ENCODE measurements at regions not wholly inside any gene's neighbourhood (a gene's known extent, or its start where the extent isn't known, plus 50 kb on each side); places are given as distances from the start of the nearest gene placed in this dataset.

DNA sequence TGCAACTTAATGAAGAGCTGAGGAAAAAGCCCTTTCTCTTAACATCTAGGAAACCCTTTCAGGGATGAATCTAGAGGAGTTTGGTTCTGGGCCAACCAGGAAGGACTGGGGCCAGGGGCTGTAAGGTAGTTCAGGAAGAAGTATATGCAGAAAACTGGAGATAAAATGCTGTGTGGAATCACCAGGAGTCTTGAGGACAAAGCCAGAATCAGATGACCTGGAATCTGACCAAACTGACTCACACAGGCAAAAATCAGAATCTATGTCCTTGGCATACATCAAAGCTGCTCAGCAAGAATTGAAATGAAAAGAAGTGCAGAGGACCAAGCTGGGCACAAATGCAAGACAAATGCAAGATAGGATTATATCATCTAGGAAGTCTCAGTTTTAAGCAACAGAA lies 59.4 kb upstream of the ATP2C1 start:
- H3K27ac Mint-ChIP-seq = no peak overlapping the region; a peak in 1 of 7 replicates
- H3K36me3 Mint-ChIP-seq (ENCODE audit: insufficient read depth in 1 of 3, low read depth in 3 of 3) = no peaks in the 10 kb centered on the region
- H3K27me3 Mint-ChIP-seq (ENCODE audit: low read depth) = no peaks in the 10 kb centered on the region
- H4K91ac ChIP-seq (ENCODE audit: insufficient read length, low read depth, low read length) = no peak overlapping the region
- H3K14ac ChIP-seq (ENCODE audit: insufficient read depth, low read length) = no peak overlapping the region
- peaks cover 47 to 50% of the 10 kb centered on the region in 2 experiments for H3K4me1 Mint-ChIP-seq
- no peak overlapping the region for H3K9ac ChIP-seq (ENCODE audit: extremely low read depth, insufficient read length, low read length)
- H2AFZ ChIP-seq (ENCODE audit: low read length) = no peak overlapping the region
- H2BK15ac ChIP-seq (ENCODE audit: low read depth, low read length) = no peak overlapping the region
- no peak overlapping the region for H2BK20ac ChIP-seq (ENCODE audit: low read depth, low read length, poor library complexity, severe bottlenecking)
- H3K79me2 ChIP-seq (ENCODE audit: insufficient read depth, low read length) = no peaks in the 10 kb centered on the region
- no peaks in the 10 kb centered on the region; a peak in 1 of 5 replicates for H3K9me3 Mint-ChIP-seq
- DNase-seq = no peak
- H3K27ac ChIP-seq (ENCODE audit: insufficient read length, low read depth, low read length) = no peak overlapping the region
- H3K4me1 ChIP-seq (ENCODE audit: insufficient read depth, low read length) = peaks cover 8% of the 10 kb centered on the region; the same call in 1 of the 2 replicates
- no peak overlapping the region for H4K5ac ChIP-seq (ENCODE audit: insufficient read length, low read depth, low read length)
- H3K4me3 Mint-ChIP-seq = no peak overlapping the region
- H3K79me1 ChIP-seq (ENCODE audit: insufficient read depth, low read depth, low read length, poor library complexity, severe bottlenecking) = no peaks in the 10 kb centered on the region
- no peak overlapping the region for H2BK5ac ChIP-seq (ENCODE audit: insufficient read length, low read length)
- no peaks in the 10 kb centered on the region for H3K9me3 ChIP-seq (ENCODE audit: control insufficient read depth, low read depth, low read length)
- H3K18ac ChIP-seq (ENCODE audit: insufficient read length, low read depth, low read length) = no peak overlapping the region
- H3K27me3 ChIP-seq (ENCODE audit: insufficient read depth, low read length) = no peaks in the 10 kb centered on the region
- H2BK120ac ChIP-seq (ENCODE audit: low read depth, low read length, poor library complexity, severe bottlenecking) = no peak overlapping the region
- H3K4me2 ChIP-seq (ENCODE audit: insufficient read depth, insufficient read length, low read length) = no peak overlapping the region
- H3K4ac ChIP-seq (ENCODE audit: low read depth, low read length) = no peak overlapping the region
- H3K56ac ChIP-seq (ENCODE audit: insufficient read length, low read depth, low read length) = no peak overlapping the region
- H2BK12ac ChIP-seq (ENCODE audit: insufficient read length, low read depth, low read length) = no peak overlapping the region
- no peaks in the 10 kb centered on the region for H3K23me2 ChIP-seq (ENCODE audit: insufficient read length, low read depth, low read length, poor library complexity, severe bottlenecking)
- H3T11ph ChIP-seq (ENCODE audit: low read length) = no peak overlapping the region
- TF ChIP-seq, protein P1, sequence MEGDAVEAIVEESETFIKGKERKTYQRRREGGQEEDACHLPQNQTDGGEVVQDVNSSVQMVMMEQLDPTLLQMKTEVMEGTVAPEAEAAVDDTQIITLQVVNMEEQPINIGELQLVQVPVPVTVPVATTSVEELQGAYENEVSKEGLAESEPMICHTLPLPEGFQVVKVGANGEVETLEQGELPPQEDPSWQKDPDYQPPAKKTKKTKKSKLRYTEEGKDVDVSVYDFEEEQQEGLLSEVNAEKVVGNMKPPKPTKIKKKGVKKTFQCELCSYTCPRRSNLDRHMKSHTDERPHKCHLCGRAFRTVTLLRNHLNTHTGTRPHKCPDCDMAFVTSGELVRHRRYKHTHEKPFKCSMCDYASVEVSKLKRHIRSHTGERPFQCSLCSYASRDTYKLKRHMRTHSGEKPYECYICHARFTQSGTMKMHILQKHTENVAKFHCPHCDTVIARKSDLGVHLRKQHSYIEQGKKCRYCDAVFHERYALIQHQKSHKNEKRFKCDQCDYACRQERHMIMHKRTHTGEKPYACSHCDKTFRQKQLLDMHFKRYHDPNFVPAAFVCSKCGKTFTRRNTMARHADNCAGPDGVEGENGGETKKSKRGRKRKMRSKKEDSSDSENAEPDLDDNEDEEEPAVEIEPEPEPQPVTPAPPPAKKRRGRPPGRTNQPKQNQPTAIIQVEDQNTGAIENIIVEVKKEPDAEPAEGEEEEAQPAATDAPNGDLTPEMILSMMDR (conservative IDR thresholded peaks at IDR 0.05) = no peak
- H3K23ac ChIP-seq (ENCODE audit: insufficient read length, low read depth, low read length) = no peak overlapping the region
- H4K20me1 ChIP-seq (ENCODE audit: control insufficient read depth, insufficient read depth, insufficient read length) = no peaks in the 10 kb centered on the region
- H2AK5ac ChIP-seq (ENCODE audit: insufficient read length, low read length) = no peak overlapping the region
- H4K8ac ChIP-seq (replicated peaks; ENCODE audit: insufficient read length, low read depth, low read length) = no peak overlapping the region
